Vagina (tissue), 2 donors: ENCODE measurements at regions not wholly inside any gene's neighbourhood (a gene's known extent, or its start where the extent isn't known, plus 50 kb on each side); places are given as distances from the start of the nearest gene placed in this dataset.

ENCODE experiments used
- CTCF ChIP-seq, 3 experiments: fragments of 450-650 bp in 2 of 3; fragments of 200-600 bp in 1 of 3; sonication (generic) in 1 of 3; IDR thresholded peaks; one replicate each; pipeline ENCODE4 v1.5.1; 2017 to 2019; ENCODE audit warnings: antibody characterized with exemption in 3 of 3, mild to moderate bottlenecking in 2 of 3, moderate library complexity in 2 of 3
- POLR2AphosphoS5 ChIP-seq, 2 donors: sonication (generic); formaldehyde crosslinking; IDR thresholded peaks; one replicate each; pipeline ENCODE4 v1.9.0; 2017; ENCODE audit warnings: antibody characterized with exemption in 2 of 2, mild to moderate bottlenecking in 2 of 2, low read depth in 1 of 2; ENCODE audit not compliant: insufficient read depth in 1 of 2

GRCh38 chr7:79563821-79564522, 110.5 kb upstream of the MAGI2 start:
- TF ChIP-seq CTCF (IDR thresholded peaks at IDR 0.05) (no peak), POLR2AphosphoS5 (IDR thresholded peaks at IDR 0.05; ENCODE audit: insufficient read depth in 1 of 2, low read depth in 1 of 2) (no peak)
